Spinal cord (tissue), 9 donors: ENCODE measurements at regions not wholly inside any gene's neighbourhood (a gene's known extent, or its start where the extent isn't known, plus 50 kb on each side); places are given as distances from the start of the nearest gene placed in this dataset.

ENCODE experiments used
- DNase-seq, 6 donors: peaks; one replicate each; pipeline versions ENCODE4 v3.0.0 to v3.0.0-alpha.2; 2013 to 2015; ENCODE audit warnings: low spot score in 6 of 6, low read depth in 4 of 6
- H3K27ac ChIP-seq: one replicate; pipeline ENCODE4 v1.5.1; 2013; ENCODE audit warnings: low read depth, low read length, control low read depth
- H3K27me3 ChIP-seq: one replicate; pipeline ENCODE4 v1.6.1; 2013; ENCODE audit warnings: low read length; ENCODE audit not compliant: control insufficient read depth, insufficient read depth
- H3K36me3 ChIP-seq: one replicate; pipeline ENCODE4 v1.6.1; 2013; ENCODE audit warnings: low read length; ENCODE audit not compliant: control insufficient read depth, insufficient read depth
- H3K4me1 ChIP-seq: one replicate; pipeline ENCODE4 v1.6.1; 2013; ENCODE audit warnings: low read length; ENCODE audit not compliant: control insufficient read depth, insufficient read depth
- H3K4me3 ChIP-seq: one replicate; pipeline ENCODE4 v1.5.1; 2013; ENCODE audit warnings: low read depth, low read length, control low read depth
- H3K9me3 ChIP-seq: one replicate; pipeline ENCODE4 v1.6.1; 2013; ENCODE audit warnings: low read length; ENCODE audit not compliant: control insufficient read depth, insufficient read depth
- WGBS: methylation state at CpG from one replicate; pipeline ENCODE4 v1.1.5; 2013; ENCODE audit warnings: missing lambda C conversion rate; ENCODE audit not compliant: insufficient coverage; 5-methylcytosine and 5-hydroxymethylcytosine counted together
- donor health status: healthy.

- no peaks in the 10 kb centered on the region for H3K27me3 ChIP-seq
- no peak overlapping the region for H3K4me3 ChIP-seq
- H3K27ac ChIP-seq: no peak overlapping the region
- 86% methylated on average over 1 of the region's 1 CpG for WGBS
- peaks cover 46% of the 10 kb centered on the region for H3K4me1 ChIP-seq
- no peak for DNase-seq
- no peaks in the 10 kb centered on the region for H3K9me3 ChIP-seq
- H3K36me3 ChIP-seq: no peaks in the 10 kb centered on the region
Measured at GRCh38 chr15:77557564-77557963, 75.1 kb downstream of the LINGO1 start.

GRCh38 chr15:77557144-77557543 lies 75.6 kb downstream of the LINGO1 start:
- 48% methylated on average over 8 of the region's 10 CpGs for WGBS
- H3K36me3 ChIP-seq: no peaks in the 10 kb centered on the region
- no peaks in the 10 kb centered on the region for H3K9me3 ChIP-seq
- H3K27ac ChIP-seq: no peak overlapping the region
- DNase-seq: no peak
- peaks cover 50% of the 10 kb centered on the region for H3K4me1 ChIP-seq
- H3K4me3 ChIP-seq: no peak overlapping the region
- H3K27me3 ChIP-seq: no peaks in the 10 kb centered on the region

- peaks cover 52% of the 10 kb centered on the region for H3K4me1 ChIP-seq
- no peak overlapping the region for H3K4me3 ChIP-seq
- peak overlapping the region; percentile 6 for H3K27ac ChIP-seq
- peak in 1 of 6 donors; percentile 63 for DNase-seq
- no peaks in the 10 kb centered on the region for H3K36me3 ChIP-seq
- 44% methylated on average over 4 of the region's 7 CpGs for WGBS
- H3K27me3 ChIP-seq: no peaks in the 10 kb centered on the region
- no peaks in the 10 kb centered on the region for H3K9me3 ChIP-seq
Measured at GRCh38 chr15:77556622-77557021, 76.1 kb downstream of the LINGO1 start.

GRCh38 chr15:77555232-77555631 lies 77.5 kb downstream of the LINGO1 start:
- Histone ChIP-seq H3K4me1 (peaks cover 64% of the 10 kb centered on the region), H3K27me3 (no peaks in the 10 kb centered on the region), H3K4me3 (no peak overlapping the region), H3K27ac (peak overlapping the region; percentile 42), H3K9me3 (no peaks in the 10 kb centered on the region), H3K36me3 (no peaks in the 10 kb centered on the region)
- no peak for DNase-seq
- 91% methylated on average over 8 of the region's 8 CpGs for WGBS

- no peaks in the 10 kb centered on the region for H3K36me3 ChIP-seq
- H3K4me3 ChIP-seq: no peak overlapping the region
- DNase-seq: peak in 2 of 6 donors; percentile 80 to 85
- WGBS: 26% methylated on average over 9 of the region's 11 CpGs
- H3K27me3 ChIP-seq: no peaks in the 10 kb centered on the region
- peak overlapping the region; percentile 58 for H3K27ac ChIP-seq
- H3K4me1 ChIP-seq: peaks cover 69% of the 10 kb centered on the region
- no peaks in the 10 kb centered on the region for H3K9me3 ChIP-seq
Measured at GRCh38 chr15:77554306-77555080, 78.2 kb downstream of the LINGO1 start.

GRCh38 chr15:77553695-77554094 lies 79.0 kb downstream of the LINGO1 start:
- H3K27me3 ChIP-seq: no peaks in the 10 kb centered on the region
- H3K27ac ChIP-seq: peak overlapping the region; percentile 58
- no peak for DNase-seq
- H3K9me3 ChIP-seq: no peaks in the 10 kb centered on the region
- H3K4me3 ChIP-seq: no peak overlapping the region
- no peaks in the 10 kb centered on the region for H3K36me3 ChIP-seq
- 100% methylated on average over 2 of the region's 6 CpGs for WGBS
- H3K4me1 ChIP-seq: peaks cover 77% of the 10 kb centered on the region

GRCh38 chr15:77553257-77553656 lies 79.5 kb downstream of the LINGO1 start:
- Histone ChIP-seq H3K9me3 (no peaks in the 10 kb centered on the region), H3K27me3 (no peaks in the 10 kb centered on the region), H3K27ac (no peak overlapping the region), H3K36me3 (no peaks in the 10 kb centered on the region), H3K4me1 (peaks cover 81% of the 10 kb centered on the region), H3K4me3 (no peak overlapping the region)
- DNase-seq: no peak
- WGBS: no CpG with 5 or more reads among the region's 3 CpGs

GRCh38 chr15:77552066-77552465 lies 80.6 kb downstream of the LINGO1 start:
- Histone ChIP-seq H3K4me1 (peaks cover 78% of the 10 kb centered on the region), H3K36me3 (no peaks in the 10 kb centered on the region), H3K4me3 (no peak overlapping the region), H3K27ac (no peak overlapping the region), H3K9me3 (no peaks in the 10 kb centered on the region), H3K27me3 (no peaks in the 10 kb centered on the region)
- no peak for DNase-seq
- 91% methylated on average over 4 of the region's 4 CpGs for WGBS

GRCh38 chr15:77550301-77551251 lies 82.1 kb downstream of the LINGO1 start:
- Histone ChIP-seq H3K4me3 (no peak overlapping the region), H3K4me1 (peaks cover 63% of the 10 kb centered on the region), H3K36me3 (no peaks in the 10 kb centered on the region), H3K27me3 (no peaks in the 10 kb centered on the region), H3K27ac (peak overlapping the region; percentile 59), H3K9me3 (no peaks in the 10 kb centered on the region)
- 55% methylated on average over 13 of the region's 13 CpGs for WGBS
- peak in 2 of 6 donors; percentile 48 to 76 for DNase-seq
